ENCODE measurements at regions not wholly inside any gene's neighbourhood (a gene's known extent, or its start where the extent isn't known, plus 50 kb on each side); places are given as distances from the start of the nearest gene placed in this dataset.

- in situ Hi-C loops (cut with MboI; ENCODE audit: low pct_unique_long_range_greater_than_20kb, low sequenced_read_pairs), result no loop called here
- DNase-seq, result no peak
These were observed 51.9 kb upstream of the DBX2 start for GRCh38 chr12:45102818-45103217.

DNA sequence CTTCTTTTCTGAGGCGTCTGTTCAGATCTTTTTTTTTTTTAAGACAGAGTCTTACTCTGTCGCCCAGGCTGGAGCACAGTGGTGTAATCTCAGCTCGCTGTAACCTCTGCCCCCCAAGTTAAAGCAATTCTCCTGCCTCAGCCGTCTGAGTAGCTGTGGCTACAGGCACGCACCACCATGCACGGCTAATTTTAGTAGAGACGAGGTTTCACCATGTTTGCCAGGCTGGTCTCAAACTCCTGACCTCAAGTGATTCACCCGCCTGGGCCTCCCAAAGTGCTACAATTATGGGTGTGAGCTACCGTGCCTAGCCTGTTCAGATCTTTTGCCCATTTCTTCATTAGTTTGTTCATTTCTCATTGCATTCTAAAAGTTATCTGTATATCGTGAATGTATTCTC lies 55.1 kb upstream of the DBX2 start:
- DNase-seq, result no peak
- in situ Hi-C loops (cut with MboI; ENCODE audit: low pct_unique_long_range_greater_than_20kb, low sequenced_read_pairs), result no loop called here

- no peak for DNase-seq
- in situ Hi-C loops (cut with MboI; ENCODE audit: low pct_unique_long_range_greater_than_20kb, low sequenced_read_pairs), result no loop called here
These were observed 61.4 kb upstream of the DBX2 start for GRCh38 chr12:45112306-45112705.

DNA sequence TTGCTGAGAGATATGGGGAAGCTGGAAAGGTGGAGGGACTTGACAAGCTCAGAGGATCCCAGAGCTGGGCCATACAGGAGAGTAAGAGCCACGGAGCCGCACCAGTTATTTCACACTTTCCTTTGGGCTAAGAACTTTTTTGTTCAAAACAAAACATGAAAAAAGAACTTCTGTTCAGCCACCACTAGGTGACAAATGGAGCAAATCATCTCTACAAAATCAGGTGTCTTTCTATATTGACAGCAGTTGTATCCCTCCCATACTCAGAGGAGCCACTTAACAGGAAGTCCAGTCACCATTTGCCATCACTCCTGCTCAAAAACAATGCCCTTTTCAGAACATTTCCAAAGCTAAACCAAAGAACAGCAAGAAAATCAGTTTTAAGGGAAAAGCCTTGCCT lies 70.3 kb upstream of the DBX2 start:
- DNase-seq, result no peak

DNA sequence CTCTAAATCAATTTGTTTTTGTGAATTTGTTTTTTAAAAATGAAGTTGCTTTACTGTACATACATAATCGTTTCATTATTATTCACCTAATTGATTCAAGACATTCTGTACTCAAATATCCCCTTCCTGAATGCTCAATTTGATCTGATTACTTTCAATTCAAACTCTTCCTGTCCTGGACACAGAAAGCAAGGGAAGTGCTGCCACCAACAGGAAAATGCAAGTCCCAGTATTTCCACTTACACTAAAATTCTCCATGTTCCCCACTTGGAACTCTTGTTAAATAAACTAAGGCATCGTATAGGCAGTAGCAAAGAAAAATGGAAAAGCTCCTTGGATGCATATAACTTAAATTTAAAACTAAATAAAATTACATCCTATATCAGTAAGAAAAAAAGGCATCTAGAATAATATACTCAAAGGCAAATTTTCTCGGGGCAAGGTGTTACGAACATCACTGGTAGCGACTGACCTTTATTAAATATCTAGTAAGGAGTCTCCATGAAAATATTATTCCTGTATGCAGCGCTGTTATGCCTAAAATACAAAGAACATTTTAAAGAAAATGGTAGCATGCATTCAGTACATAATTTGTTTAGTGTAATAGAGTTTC lies 72.0 kb upstream of the DBX2 start:
- in situ Hi-C loops (cut with MboI; ENCODE audit: low pct_unique_long_range_greater_than_20kb, low sequenced_read_pairs), result no loop called here

More for the DNA sequence above, 70.3 kb upstream of the DBX2 start:
- in situ Hi-C loops (cut with MboI; ENCODE audit: low pct_unique_long_range_greater_than_20kb, low sequenced_read_pairs), result no loop called here

GRCh38 chr12:45124485-45125155 lies 73.7 kb upstream of the DBX2 start:
- in situ Hi-C loops (cut with MboI; ENCODE audit: low pct_unique_long_range_greater_than_20kb, low sequenced_read_pairs), result no loop called here
- DNase-seq, result no peak

More for the DNA sequence above, 72.0 kb upstream of the DBX2 start:
- DNase-seq, result peak; percentile 20

- no peak for DNase-seq
- in situ Hi-C loops (cut with MboI; ENCODE audit: low pct_unique_long_range_greater_than_20kb, low sequenced_read_pairs), result no loop called here
These were observed 75.1 kb upstream of the DBX2 start for GRCh38 chr12:45125997-45126396.

GRCh38 chr12:45128637-45129036 lies 77.7 kb upstream of the DBX2 start:
- in situ Hi-C loops (cut with MboI; ENCODE audit: low pct_unique_long_range_greater_than_20kb, low sequenced_read_pairs), result no loop called here
- no peak for DNase-seq

DNA sequence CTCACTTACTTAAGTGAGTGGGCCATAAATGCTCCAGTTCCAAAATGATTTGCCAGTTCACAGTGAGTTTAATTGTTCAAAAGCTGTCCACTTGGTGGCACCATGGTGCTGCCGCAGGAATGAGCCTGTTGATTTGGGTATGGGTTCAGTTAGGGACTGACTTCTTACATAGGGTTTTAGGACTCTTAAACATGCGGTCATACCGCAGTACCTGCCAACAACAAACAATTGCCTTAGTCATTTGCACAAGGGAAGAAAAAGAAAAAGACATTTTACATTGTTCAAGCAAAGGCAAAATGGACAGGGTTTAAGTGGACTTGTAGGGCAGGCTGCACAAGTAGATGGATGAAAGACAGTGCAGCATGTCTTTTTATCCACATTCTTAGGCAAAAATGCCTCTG lies 80.0 kb upstream of the DBX2 start:
- in situ Hi-C loops (cut with MboI; ENCODE audit: low pct_unique_long_range_greater_than_20kb, low sequenced_read_pairs), result no loop called here
- DNase-seq, result peak; percentile 84

GRCh38 chr12:45131506-45131905 lies 80.6 kb upstream of the DBX2 start:
- in situ Hi-C loops (cut with MboI; ENCODE audit: low pct_unique_long_range_greater_than_20kb, low sequenced_read_pairs), result no loop called here
- no peak for DNase-seq

- DNase-seq, result peak; percentile 12
- in situ Hi-C loops (cut with MboI; ENCODE audit: low pct_unique_long_range_greater_than_20kb, low sequenced_read_pairs), result no loop called here
These were observed 77.3 kb upstream of the ANO6 start for GRCh38 chr12:45138609-45139008.

DNA sequence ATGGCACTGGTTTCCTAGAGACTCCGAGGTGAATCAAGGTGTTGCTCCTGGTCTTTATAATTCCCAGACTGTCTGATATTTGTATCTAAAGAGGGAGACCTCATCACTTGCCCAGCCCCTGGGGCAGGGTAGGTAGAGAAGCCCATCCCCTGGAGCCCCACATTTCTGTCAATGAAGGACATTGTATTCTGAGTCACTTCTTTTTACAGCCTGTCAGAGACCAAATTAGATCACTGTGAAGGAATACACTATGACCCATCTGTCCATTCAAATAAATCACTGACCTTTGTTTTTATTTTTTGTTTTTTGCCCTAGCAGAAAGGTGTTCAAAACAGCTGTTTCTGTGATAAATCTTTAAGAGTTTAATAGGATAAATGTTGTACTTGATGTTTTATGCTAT lies 67.9 kb upstream of the ANO6 start:
- DNase-seq, result no peak
- in situ Hi-C loops (cut with MboI; ENCODE audit: low pct_unique_long_range_greater_than_20kb, low sequenced_read_pairs), result no loop called here

GRCh38 chr12:45148619-45149018 lies 67.3 kb upstream of the ANO6 start:
- no peak for DNase-seq
- in situ Hi-C loops (cut with MboI; ENCODE audit: low pct_unique_long_range_greater_than_20kb, low sequenced_read_pairs), result no loop called here

- no peak for DNase-seq
- in situ Hi-C loops (cut with MboI; ENCODE audit: low pct_unique_long_range_greater_than_20kb, low sequenced_read_pairs), result loop anchor here (25.0 kb wide), 1 partner anchor 222 kb away; no protein-coding TSS in a partner anchor
These were observed 50.6 kb upstream of the ANO6 start for GRCh38 chr12:45165284-45165683.

- no peak for DNase-seq
- in situ Hi-C loops (cut with MboI; ENCODE audit: low pct_unique_long_range_greater_than_20kb, low sequenced_read_pairs), result loop anchor here (25.0 kb wide), 1 partner anchor 221 kb away; no protein-coding TSS in a partner anchor
These were observed 49.8 kb upstream of the ANO6 start for GRCh38 chr12:45166056-45166455.

Data from KBM-7 (cell line).